ENCODE measurements at regions not wholly inside any gene's neighbourhood (a gene's known extent, or its start where the extent isn't known, plus 50 kb on each side); places are given as distances from the start of the nearest gene placed in this dataset.
"Not testable (repeated sequence)": the region's sequence is repeated elsewhere in the genome, so short reads cannot be mapped to it uniquely, and the experiment has no call there.

GRCh38 chr2:144986691-144987090 lies 466.8 kb upstream of the ZEB2 start:
- H3K27me3 ChIP-seq (ENCODE audit: low read depth, low read length) = no peaks in the 10 kb centered on the region
- no peaks in the 10 kb centered on the region for H3K36me3 ChIP-seq (ENCODE audit: control insufficient read depth in 1 of 2, insufficient read depth in 2 of 2, low read length in 2 of 2)
- no peaks in the 10 kb centered on the region for H3K4me1 ChIP-seq (ENCODE audit: control insufficient read depth in 1 of 2, insufficient read depth in 2 of 2, low read length in 2 of 2)
- H3K27ac ChIP-seq (ENCODE audit: low read length) = no peak overlapping the region
- peaks cover 0 to 5% of the 10 kb centered on the region in 2 donors for H3K9me3 ChIP-seq (ENCODE audit: control insufficient read depth in 1 of 2, low read length in 2 of 2)
- H3K4me3 ChIP-seq (ENCODE audit: low read depth in 1 of 2, low read length in 2 of 2) = no peak overlapping the region

GRCh38 chr2:144984038-144984437 lies 464.1 kb upstream of the ZEB2 start:
- no peaks in the 10 kb centered on the region for H3K36me3 ChIP-seq (ENCODE audit: control insufficient read depth in 1 of 2, insufficient read depth in 2 of 2, low read length in 2 of 2)
- H3K4me3 ChIP-seq (ENCODE audit: low read depth in 1 of 2, low read length in 2 of 2) = no peak overlapping the region
- H3K9me3 ChIP-seq (ENCODE audit: control insufficient read depth in 1 of 2, low read length in 2 of 2) = peaks cover 0 to 5% of the 10 kb centered on the region in 2 donors
- no peaks in the 10 kb centered on the region for H3K27me3 ChIP-seq (ENCODE audit: low read depth, low read length)
- no peaks in the 10 kb centered on the region for H3K4me1 ChIP-seq (ENCODE audit: control insufficient read depth in 1 of 2, insufficient read depth in 2 of 2, low read length in 2 of 2)
- no peak overlapping the region for H3K27ac ChIP-seq (ENCODE audit: low read length)

GRCh38 chr2:144983107-144983506 lies 463.2 kb upstream of the ZEB2 start:
- Histone ChIP-seq H3K27ac (ENCODE audit: low read length) (no peak overlapping the region), H3K9me3 (ENCODE audit: control insufficient read depth in 1 of 2, low read length in 2 of 2) (peaks cover 0 to 5% of the 10 kb centered on the region in 2 donors), H3K4me3 (ENCODE audit: low read depth in 1 of 2, low read length in 2 of 2) (no peak overlapping the region), H3K4me1 (ENCODE audit: control insufficient read depth in 1 of 2, insufficient read depth in 2 of 2, low read length in 2 of 2) (no peaks in the 10 kb centered on the region), H3K36me3 (ENCODE audit: control insufficient read depth in 1 of 2, insufficient read depth in 2 of 2, low read length in 2 of 2) (no peaks in the 10 kb centered on the region), H3K27me3 (ENCODE audit: low read depth, low read length) (no peaks in the 10 kb centered on the region)

- Histone ChIP-seq H3K4me1 (ENCODE audit: control insufficient read depth in 1 of 2, insufficient read depth in 2 of 2, low read length in 2 of 2) (no peaks in the 10 kb centered on the region), H3K4me3 (ENCODE audit: low read depth in 1 of 2, low read length in 2 of 2) (no peak overlapping the region), H3K9me3 (ENCODE audit: control insufficient read depth in 1 of 2, low read length in 2 of 2) (peaks cover 0 to 5% of the 10 kb centered on the region in 2 donors), H3K27me3 (ENCODE audit: low read depth, low read length) (no peaks in the 10 kb centered on the region), H3K36me3 (ENCODE audit: control insufficient read depth in 1 of 2, insufficient read depth in 2 of 2, low read length in 2 of 2) (no peaks in the 10 kb centered on the region), H3K27ac (ENCODE audit: low read length) (no peak overlapping the region)
These were observed 462.6 kb upstream of the ZEB2 start for GRCh38 chr2:144982481-144982880.

GRCh38 chr2:144975881-144976280 lies 456.0 kb upstream of the ZEB2 start:
- no peaks in the 10 kb centered on the region for H3K27me3 ChIP-seq (ENCODE audit: low read depth, low read length)
- no peaks in the 10 kb centered on the region for H3K4me1 ChIP-seq (ENCODE audit: control insufficient read depth in 1 of 2, insufficient read depth in 2 of 2, low read length in 2 of 2)
- no peak overlapping the region for H3K27ac ChIP-seq (ENCODE audit: low read length)
- H3K4me3 ChIP-seq (ENCODE audit: low read depth in 1 of 2, low read length in 2 of 2) = no peak overlapping the region
- H3K9me3 ChIP-seq (ENCODE audit: control insufficient read depth in 1 of 2, low read length in 2 of 2) = no peaks in the 10 kb centered on the region
- H3K36me3 ChIP-seq (ENCODE audit: control insufficient read depth in 1 of 2, insufficient read depth in 2 of 2, low read length in 2 of 2) = no peaks in the 10 kb centered on the region

- no peaks in the 10 kb centered on the region for H3K36me3 ChIP-seq (ENCODE audit: control insufficient read depth in 1 of 2, insufficient read depth in 2 of 2, low read length in 2 of 2)
- no peaks in the 10 kb centered on the region for H3K27me3 ChIP-seq (ENCODE audit: low read depth, low read length)
- H3K27ac ChIP-seq (ENCODE audit: low read length) = no peak overlapping the region
- no peak overlapping the region for H3K4me3 ChIP-seq (ENCODE audit: low read depth in 1 of 2, low read length in 2 of 2)
- H3K9me3 ChIP-seq (ENCODE audit: control insufficient read depth in 1 of 2, low read length in 2 of 2) = peaks cover 0 to 5% of the 10 kb centered on the region in 2 donors
- H3K4me1 ChIP-seq (ENCODE audit: control insufficient read depth in 1 of 2, insufficient read depth in 2 of 2, low read length in 2 of 2) = no peaks in the 10 kb centered on the region
These were observed 452.8 kb upstream of the ZEB2 start for GRCh38 chr2:144972676-144973075.

- Histone ChIP-seq H3K4me3 (ENCODE audit: low read depth in 1 of 2, low read length in 2 of 2) (no peak overlapping the region), H3K27ac (ENCODE audit: low read length) (no peak overlapping the region), H3K27me3 (ENCODE audit: low read depth, low read length) (no peaks in the 10 kb centered on the region), H3K9me3 (ENCODE audit: control insufficient read depth in 1 of 2, low read length in 2 of 2) (peaks cover 0 to 5% of the 10 kb centered on the region in 2 donors), H3K4me1 (ENCODE audit: control insufficient read depth in 1 of 2, insufficient read depth in 2 of 2, low read length in 2 of 2) (no peaks in the 10 kb centered on the region), H3K36me3 (ENCODE audit: control insufficient read depth in 1 of 2, insufficient read depth in 2 of 2, low read length in 2 of 2) (no peaks in the 10 kb centered on the region)
These were observed 451.9 kb upstream of the ZEB2 start for GRCh38 chr2:144971786-144972335.

GRCh38 chr2:144970410-144970809 lies 450.5 kb upstream of the ZEB2 start:
- not testable (repeated sequence) for H3K4me3 ChIP-seq (ENCODE audit: low read depth in 1 of 2, low read length in 2 of 2); H3K27me3 ChIP-seq (ENCODE audit: low read depth, low read length); H3K4me1 ChIP-seq (ENCODE audit: control insufficient read depth in 1 of 2, insufficient read depth in 2 of 2, low read length in 2 of 2); H3K36me3 ChIP-seq (ENCODE audit: control insufficient read depth in 1 of 2, insufficient read depth in 2 of 2, low read length in 2 of 2); H3K9me3 ChIP-seq (ENCODE audit: control insufficient read depth in 1 of 2, low read length in 2 of 2); H3K27ac ChIP-seq (ENCODE audit: low read length)

GRCh38 chr2:144969564-144969963 lies 449.6 kb upstream of the ZEB2 start:
- not testable (repeated sequence) for H3K36me3 ChIP-seq (ENCODE audit: control insufficient read depth in 1 of 2, insufficient read depth in 2 of 2, low read length in 2 of 2); H3K27ac ChIP-seq (ENCODE audit: low read length); H3K9me3 ChIP-seq (ENCODE audit: control insufficient read depth in 1 of 2, low read length in 2 of 2); H3K4me3 ChIP-seq (ENCODE audit: low read depth in 1 of 2, low read length in 2 of 2); H3K4me1 ChIP-seq (ENCODE audit: control insufficient read depth in 1 of 2, insufficient read depth in 2 of 2, low read length in 2 of 2); H3K27me3 ChIP-seq (ENCODE audit: low read depth, low read length)

GRCh38 chr2:144967961-144968360 lies 448.0 kb upstream of the ZEB2 start:
- H3K27me3 ChIP-seq (ENCODE audit: low read depth, low read length) = no peaks in the 10 kb centered on the region
- H3K4me1 ChIP-seq (ENCODE audit: control insufficient read depth in 1 of 2, insufficient read depth in 2 of 2, low read length in 2 of 2) = no peaks in the 10 kb centered on the region
- peaks cover 0 to 5% of the 10 kb centered on the region in 2 donors for H3K9me3 ChIP-seq (ENCODE audit: control insufficient read depth in 1 of 2, low read length in 2 of 2)
- H3K4me3 ChIP-seq (ENCODE audit: low read depth in 1 of 2, low read length in 2 of 2) = no peak overlapping the region
- H3K27ac ChIP-seq (ENCODE audit: low read length) = no peak overlapping the region
- no peaks in the 10 kb centered on the region for H3K36me3 ChIP-seq (ENCODE audit: control insufficient read depth in 1 of 2, insufficient read depth in 2 of 2, low read length in 2 of 2)

- H3K27ac ChIP-seq (ENCODE audit: low read length) = no peak overlapping the region
- no peaks in the 10 kb centered on the region for H3K4me1 ChIP-seq (ENCODE audit: control insufficient read depth in 1 of 2, insufficient read depth in 2 of 2, low read length in 2 of 2)
- H3K36me3 ChIP-seq (ENCODE audit: control insufficient read depth in 1 of 2, insufficient read depth in 2 of 2, low read length in 2 of 2) = no peaks in the 10 kb centered on the region
- H3K9me3 ChIP-seq (ENCODE audit: control insufficient read depth in 1 of 2, low read length in 2 of 2) = peaks cover 0 to 5% of the 10 kb centered on the region in 2 donors
- H3K27me3 ChIP-seq (ENCODE audit: low read depth, low read length) = no peaks in the 10 kb centered on the region
- no peak overlapping the region for H3K4me3 ChIP-seq (ENCODE audit: low read depth in 1 of 2, low read length in 2 of 2)
These were observed 445.3 kb upstream of the ZEB2 start for GRCh38 chr2:144965172-144965571.

GRCh38 chr2:144963031-144963430 lies 443.1 kb upstream of the ZEB2 start:
- Histone ChIP-seq H3K27ac (ENCODE audit: low read length) (no peak overlapping the region), H3K27me3 (ENCODE audit: low read depth, low read length) (no peaks in the 10 kb centered on the region), H3K4me1 (ENCODE audit: control insufficient read depth in 1 of 2, insufficient read depth in 2 of 2, low read length in 2 of 2) (no peaks in the 10 kb centered on the region), H3K36me3 (ENCODE audit: control insufficient read depth in 1 of 2, insufficient read depth in 2 of 2, low read length in 2 of 2) (no peaks in the 10 kb centered on the region), H3K4me3 (ENCODE audit: low read depth in 1 of 2, low read length in 2 of 2) (no peak overlapping the region), H3K9me3 (ENCODE audit: control insufficient read depth in 1 of 2, low read length in 2 of 2) (no peaks in the 10 kb centered on the region)

Data from muscle layer of duodenum (tissue), 2 donors.